Hepatocyte (in vitro differentiated cells): ENCODE measurements at regions not wholly inside any gene's neighbourhood (a gene's known extent, or its start where the extent isn't known, plus 50 kb on each side); places are given as distances from the start of the nearest gene placed in this dataset.

ENCODE experiments used
- CTCF ChIP-seq: fragments of 200-600 bp; sonication (generic); IDR thresholded peaks from 2 replicates; pipeline ENCODE4 v1.5.1; 2016; ENCODE audit warnings: antibody characterized with exemption, mild to moderate bottlenecking; ENCODE audit not compliant: poor library complexity
- EZH2 ChIP-seq: fragments of 200-600 bp; sonication (generic); IDR thresholded peaks from 2 replicates; pipeline ENCODE4 v1.6.1; 2016; ENCODE audit warnings: antibody characterized with exemption, mild to moderate bottlenecking, borderline replicate concordance
- EZH2phosphoT487 ChIP-seq: fragments of 200-600 bp; sonication (generic); IDR thresholded peaks from one replicate; pipeline ENCODE4 v1.6.1; 2018; ENCODE audit warnings: antibody characterized with exemption, mild to moderate bottlenecking, low read depth, moderate library complexity; ENCODE audit not compliant: unreplicated experiment, severe bottlenecking

- TF ChIP-seq CTCF (no peak), EZH2 (no peak), EZH2phosphoT487 (no peak)
Measured at GRCh38 chr1:241440904-241441303, 78.7 kb downstream of the FH start.
